ENCODE measurements at regions not wholly inside any gene's neighbourhood (a gene's known extent, or its start where the extent isn't known, plus 50 kb on each side); places are given as distances from the start of the nearest gene placed in this dataset.

- H3K4me3 ChIP-seq (ENCODE audit: insufficient read depth, low read depth, low read length), result no peak overlapping the region
- no peak for ATAC-seq (ENCODE audit: low read depth)
- H4K20me1 ChIP-seq (ENCODE audit: insufficient read depth, low read length), result no peaks in the 10 kb centered on the region
- no peak overlapping the region for H4K91ac ChIP-seq (ENCODE audit: insufficient read depth, low read depth, low read length)
- H3K56ac ChIP-seq (ENCODE audit: extremely low read depth, insufficient read depth, low read length), result no peak overlapping the region
- no peak overlapping the region for H3K14ac ChIP-seq (replicated peaks; ENCODE audit: low read depth, low read length)
- no peak overlapping the region for H3K4ac ChIP-seq (ENCODE audit: low read depth, low read length)
- WGBS, 2 experiments (ENCODE audit: extremely low coverage in 2 of 2, insufficient read length in 1 of 2), result 40% methylated on average over 4 of the region's 6 CpGs; no CpG with 5 or more reads in 1 of the 2 experiments
- in situ Hi-C loops (cut with MboI; ENCODE audit: low sequenced_read_pairs), result no loop called here
- H2AFZ ChIP-seq (replicated peaks; ENCODE audit: low read length, poor library complexity), result no peak overlapping the region
- no peaks in the 10 kb centered on the region for H3K36me3 ChIP-seq (ENCODE audit: control insufficient read depth, insufficient read depth, low read length)
- TF ChIP-seq MXI1 (IDR thresholded peaks at IDR 0.05; ENCODE audit: borderline replicate concordance, low read depth, low read length) (no peak), BHLHE40 (IDR thresholded peaks at IDR 0.05; ENCODE audit: low read depth, low read length) (no peak), CHD1 (IDR thresholded peaks at IDR 0.05; ENCODE audit: low read depth, low read length) (no peak), RAD21 (IDR thresholded peaks at IDR 0.05; ENCODE audit: low read length) (no peak), USF2 (IDR thresholded peaks at IDR 0.05; ENCODE audit: low read depth, low read length) (no peak), FOS (IDR thresholded peaks at IDR 0.05; ENCODE audit: low read depth, low read length) (no peak), CTCF (conservative IDR thresholded peaks at IDR 0.05; ENCODE audit: low read depth, low read length) (no peak), CEBPB (IDR thresholded peaks at IDR 0.05; ENCODE audit: low read depth, low read length) (no peak), MAFK (IDR thresholded peaks at IDR 0.05; ENCODE audit: low read depth, low read length) (no peak), SMC3 (IDR thresholded peaks at IDR 0.05; ENCODE audit: low read depth, low read length) (no peak), RCOR1 (IDR thresholded peaks at IDR 0.05; ENCODE audit: insufficient replicate concordance, low read length) (no peak), POLR2A (IDR thresholded peaks at IDR 0.05; ENCODE audit: low read depth, low read length) (no peak), NFE2L2 (IDR thresholded peaks at IDR 0.05; ENCODE audit: low read depth, low read length) (no peak), ELK1 (IDR thresholded peaks at IDR 0.05; ENCODE audit: borderline replicate concordance, low read depth, low read length) (no peak), RFX5 (IDR thresholded peaks at IDR 0.05; ENCODE audit: low read depth, low read length) (no peak), MAZ (IDR thresholded peaks at IDR 0.05; ENCODE audit: borderline replicate concordance, low read depth, low read length) (no peak)
- H3K4me2 ChIP-seq (ENCODE audit: low read depth, low read length), result no peak overlapping the region
- H3K9me1 ChIP-seq (ENCODE audit: insufficient read depth, low read length), result no peaks in the 10 kb centered on the region
- DNase-seq, result no peak
- peaks cover 50% of the 10 kb centered on the region for H3K27me3 ChIP-seq (ENCODE audit: control insufficient read depth, insufficient read depth, low read length)
- H3K27ac ChIP-seq (ENCODE audit: insufficient read depth, low read length), result no peak overlapping the region
- H2BK120ac ChIP-seq (ENCODE audit: low read depth, low read length), result no peak overlapping the region
- no TSS peak for BruUV-seq (replicated peaks)
- no peak overlapping the region for H3K23ac ChIP-seq (ENCODE audit: low read depth, low read length)
- no peak overlapping the region for H2BK15ac ChIP-seq (ENCODE audit: low read depth, low read length)
- H3K79me1 ChIP-seq (ENCODE audit: low read depth in 1 of 2, low read length in 2 of 2), result no peaks in the 10 kb centered on the region
- H2AK9ac ChIP-seq (replicated peaks; ENCODE audit: low read depth, low read length, poor library complexity), result no peak overlapping the region
- H3K9ac ChIP-seq (ENCODE audit: low read depth, low read length), result no peak overlapping the region
- 0 out of 2 replicates have a peak, but pooled peaks cover under 1% of the 10 kb centered on the region for H3K4me1 ChIP-seq (ENCODE audit: control insufficient read depth, insufficient read depth, low read length)
- POLR2A ChIA-PET (ENCODE audit: unreplicated experiment), result no interaction called here
- no peak overlapping the region for H4K8ac ChIP-seq (ENCODE audit: low read depth in 2 of 2, low read length in 2 of 2)
- dilution Hi-C loops (cut with HindIII; ENCODE audit: low sequenced_read_pairs, unreplicated experiment), result no loop called here
- H2AK5ac ChIP-seq (ENCODE audit: low read depth, low read length), result no peak overlapping the region
- no peak overlapping the region for H4K5ac ChIP-seq (ENCODE audit: low read depth, low read length)
- CTCF ChIA-PET, result interaction anchor here (0.6 kb wide), 1 partner anchor 12 kb away, joined by 3 read pairs; no protein-coding TSS in a partner anchor
- no peak overlapping the region for H2BK5ac ChIP-seq (ENCODE audit: low read depth, low read length, poor library complexity, severe bottlenecking)
- no peak overlapping the region for H3K18ac ChIP-seq (ENCODE audit: low read depth, low read length)
- no peaks in the 10 kb centered on the region for H3K9me3 ChIP-seq (ENCODE audit: control insufficient read depth, insufficient read depth, low read length)
- no peak overlapping the region for H2BK20ac ChIP-seq (ENCODE audit: low read depth, low read length)
- intact Hi-C loops (cut with micrococcal nuclease), result no loop called here
These were observed 123.5 kb upstream of the BCL2L14 start for GRCh38 chr12:11947213-11947612.

Data from IMR-90 (cell line).